ENCODE measurements at regions not wholly inside any gene's neighbourhood (a gene's known extent, or its start where the extent isn't known, plus 50 kb on each side); places are given as distances from the start of the nearest gene placed in this dataset.
"Not testable (repeated sequence)": the region's sequence is repeated elsewhere in the genome, so short reads cannot be mapped to it uniquely, and the experiment has no call there.

- not testable (repeated sequence) for DNase-seq
Measured at GRCh38 chr16:29179401-29180205, 194.8 kb downstream of the LAT start.

- DNase-seq = not testable (repeated sequence)
Measured at GRCh38 chr16:29177888-29178726, 193.3 kb downstream of the LAT start.

- DNase-seq = not testable (repeated sequence)
Measured at GRCh38 chr16:29177203-29177887, 192.5 kb downstream of the LAT start.

- DNase-seq = not testable (repeated sequence)
Measured at GRCh38 chr16:29176822-29177202, 192.0 kb downstream of the LAT start.

- not testable (repeated sequence) for DNase-seq
Measured at GRCh38 chr16:29176154-29176470, 191.3 kb downstream of the LAT start.

- DNase-seq = not testable (repeated sequence)
Measured at GRCh38 chr16:29175411-29176153, 190.7 kb downstream of the LAT start.

GRCh38 chr16:29173371-29174305, 188.8 kb downstream of the LAT start:
- DNase-seq = not testable (repeated sequence)

- DNase-seq = not testable (repeated sequence)
Measured at GRCh38 chr16:29172098-29172724, 187.4 kb downstream of the LAT start.

GRCh38 chr16:29171296-29171695, 186.4 kb downstream of the LAT start:
- not testable (repeated sequence) for DNase-seq

- DNase-seq = not testable (repeated sequence)
Measured at GRCh38 chr16:29170393-29171119, 185.7 kb downstream of the LAT start.

- not testable (repeated sequence) for DNase-seq
Measured at GRCh38 chr16:29169295-29169994, 184.6 kb downstream of the LAT start.

- DNase-seq = not testable (repeated sequence)
Measured at GRCh38 chr16:29168515-29169259, 183.8 kb downstream of the LAT start.

- not testable (repeated sequence) for DNase-seq
Measured at GRCh38 chr16:29164442-29165089, 179.7 kb downstream of the LAT start.

- not testable (repeated sequence) for DNase-seq
Measured at GRCh38 chr16:29160171-29160570, 175.3 kb downstream of the LAT start.

- not testable (repeated sequence) for DNase-seq
Measured at GRCh38 chr16:29159603-29160002, 174.8 kb downstream of the LAT start.

- DNase-seq = no peak
Measured at GRCh38 chr16:29158785-29159184, 173.9 kb downstream of the LAT start.

- not testable (repeated sequence) for DNase-seq
Measured at GRCh38 chr16:29158031-29158784, 173.4 kb downstream of the LAT start.

Measured in T1000 (cell line).